Mesenchymal stem cell (in vitro differentiated cells and primary cell): ENCODE measurements at regions not wholly inside any gene's neighbourhood (a gene's known extent, or its start where the extent isn't known, plus 50 kb on each side); places are given as distances from the start of the nearest gene placed in this dataset.

Experiments
- DNase-seq: peaks from one replicate; pipeline ENCODE4 v3.0.0-alpha.2; 2013
- H2AFZ ChIP-seq: one replicate; pipeline ENCODE4 v1.6.1; 2013; ENCODE audit warnings: low read depth, mild to moderate bottlenecking, control low read depth, inconsistent platforms, low read length, moderate library complexity
- H2AK5ac ChIP-seq: 2 replicates; pipeline ENCODE4 v1.6.1; 2013; ENCODE audit warnings: low read length, moderate library complexity, mild to moderate bottlenecking, inconsistent platforms; ENCODE audit not compliant: severe bottlenecking
- H2BK120ac ChIP-seq: one replicate; pipeline ENCODE4 v1.6.1; 2013; ENCODE audit warnings: low read depth, mild to moderate bottlenecking, inconsistent platforms, low read length, moderate library complexity
- H2BK12ac ChIP-seq, 2 experiments: one replicate each; pipeline ENCODE4 v1.6.1; 2013; ENCODE audit warnings: inconsistent platforms in 2 of 2, low read length in 2 of 2, mild to moderate bottlenecking in 2 of 2, moderate library complexity in 2 of 2, control low read depth in 1 of 2
- H2BK15ac ChIP-seq: one replicate; pipeline ENCODE4 v1.6.1; 2013; ENCODE audit warnings: mild to moderate bottlenecking, low read depth, inconsistent platforms; ENCODE audit not compliant: poor library complexity, severe bottlenecking
- H2BK5ac ChIP-seq: 2 replicates; pipeline ENCODE4 v1.6.1; 2013; ENCODE audit warnings: low read depth, mild to moderate bottlenecking, low read length, control low read depth, inconsistent platforms; ENCODE audit not compliant: poor library complexity, severe bottlenecking
- H3K14ac ChIP-seq, 2 experiments: one replicate each; pipeline ENCODE4 v1.6.1; 2013; ENCODE audit warnings: inconsistent platforms in 2 of 2, low read length in 2 of 2, control low read depth in 1 of 2, mild to moderate bottlenecking in 1 of 2, moderate library complexity in 1 of 2
- H3K18ac ChIP-seq, 2 experiments: one replicate each; pipeline ENCODE4 v1.6.1; 2013; ENCODE audit warnings: inconsistent platforms in 2 of 2, low read length in 2 of 2, control low read depth in 1 of 2, low read depth in 1 of 2, mild to moderate bottlenecking in 1 of 2
- H3K23ac ChIP-seq, 2 experiments: one replicate each; pipeline ENCODE4 v1.6.1; 2013; ENCODE audit warnings: inconsistent platforms in 2 of 2, low read length in 2 of 2, mild to moderate bottlenecking in 2 of 2, moderate library complexity in 2 of 2, control low read depth in 1 of 2
- H3K27ac ChIP-seq: 2 replicates; pipeline ENCODE4 v1.5.1; 2013; ENCODE audit warnings: mild to moderate bottlenecking, moderate library complexity, low read length, control low read depth, inconsistent platforms; ENCODE audit not compliant: poor library complexity, severe bottlenecking
- H3K27me3 ChIP-seq, 2 experiments: 2 replicates each; pipeline versions ENCODE4 v1.6.1 to v1.7.0; 2013; ENCODE audit warnings: low read length in 2 of 2, mild to moderate bottlenecking in 2 of 2, moderate library complexity in 2 of 2, control low read depth in 1 of 2, inconsistent platforms in 1 of 2; ENCODE audit not compliant: control insufficient read depth in 1 of 2, insufficient read depth in 1 of 2
- H3K36me3 ChIP-seq, 2 experiments: 2 replicates each; pipeline versions ENCODE4 v1.6.1 to v1.7.0; 2013; ENCODE audit warnings: low read length in 2 of 2, control low read depth in 1 of 2, inconsistent platforms in 1 of 2, low read depth in 1 of 2, mild to moderate bottlenecking in 1 of 2; ENCODE audit not compliant: insufficient read depth in 2 of 2, control insufficient read depth in 1 of 2
- H3K4ac ChIP-seq, 2 experiments: one replicate each; pipeline ENCODE4 v1.6.1; 2013; ENCODE audit warnings: inconsistent platforms in 2 of 2, low read length in 2 of 2, mild to moderate bottlenecking in 2 of 2, moderate library complexity in 2 of 2, control low read depth in 1 of 2, low read depth in 1 of 2
- H3K4me1 ChIP-seq: 2 replicates; pipeline ENCODE4 v1.6.1; 2013; ENCODE audit warnings: low read depth, low read length, control low read depth; ENCODE audit not compliant: control insufficient read depth, insufficient read depth
- H3K4me2 ChIP-seq: 2 replicates; pipeline ENCODE4 v1.6.1; 2013; ENCODE audit warnings: low read length, mild to moderate bottlenecking, inconsistent platforms; ENCODE audit not compliant: poor library complexity, severe bottlenecking
- H3K4me3 ChIP-seq, 2 experiments: 2 replicates each; pipeline versions ENCODE4 v1.5.1 to v1.7.0; 2013; ENCODE audit warnings: low read length in 2 of 2, mild to moderate bottlenecking in 2 of 2, control low read depth in 1 of 2, low read depth in 1 of 2; ENCODE audit not compliant: insufficient read depth in 1 of 2
- H3K79me1 ChIP-seq: replicated peaks from 2 replicates; pipeline ENCODE4 v1.6.1; 2013; ENCODE audit warnings: mild to moderate bottlenecking, control low read depth, low read length, inconsistent platforms; ENCODE audit not compliant: poor library complexity, severe bottlenecking
- H3K9ac ChIP-seq: 2 replicates; pipeline ENCODE4 v1.7.0; 2013; ENCODE audit warnings: mild to moderate bottlenecking, low read length, moderate library complexity
- H3K9me3 ChIP-seq: 2 replicates; pipeline ENCODE4 v1.7.0; 2013; ENCODE audit warnings: mild to moderate bottlenecking, low read length; ENCODE audit not compliant: control insufficient read depth
- H4K8ac ChIP-seq: one replicate; pipeline ENCODE4 v1.6.1; 2013; ENCODE audit warnings: inconsistent platforms, mild to moderate bottlenecking, low read length, moderate library complexity
- H4K91ac ChIP-seq: one replicate; pipeline ENCODE4 v1.6.1; 2013; ENCODE audit warnings: mild to moderate bottlenecking, low read length, inconsistent platforms
- WGBS: methylation state at CpG from one replicate; pipeline ENCODE4 v1.1.7; 2013; ENCODE audit warnings: mixed read lengths; 5-methylcytosine and 5-hydroxymethylcytosine counted together

DNA sequence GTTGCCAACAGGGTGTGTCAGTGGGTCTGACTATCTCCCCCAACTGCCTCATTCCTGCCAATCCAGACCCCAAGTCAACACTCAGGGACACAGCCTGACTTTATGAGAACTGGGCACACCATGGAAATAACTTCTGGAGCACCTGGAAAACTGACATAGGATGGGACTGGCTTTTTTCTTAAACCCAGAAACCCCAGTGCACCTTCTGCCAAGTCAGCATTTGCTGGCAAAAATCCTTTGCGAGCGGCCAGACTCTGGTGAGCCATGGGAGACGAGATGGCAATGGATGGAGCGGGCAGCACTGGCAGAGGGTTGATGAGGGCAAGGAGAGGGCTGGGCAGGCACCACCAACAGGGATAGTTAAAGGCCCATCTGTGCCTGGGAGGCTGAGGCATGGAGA lies 114.4 kb upstream of the OSMR start:
- H3K27ac ChIP-seq = no peak overlapping the region
- no peaks in the 10 kb centered on the region for H3K36me3 ChIP-seq
- no peak overlapping the region for H3K9ac ChIP-seq
- 88% methylated on average over 4 of the region's 4 CpGs for WGBS
- H3K4me3 ChIP-seq = no peak overlapping the region
- H4K8ac ChIP-seq = no peak overlapping the region
- H2BK120ac ChIP-seq = peak overlapping the region; percentile 64
- peak overlapping the region; percentile 49 for H4K91ac ChIP-seq
- H3K4ac ChIP-seq = no peak overlapping the region
- no peaks in the 10 kb centered on the region for H3K9me3 ChIP-seq
- no peak overlapping the region for H2AK5ac ChIP-seq
- H2BK5ac ChIP-seq = no peak overlapping the region
- no peaks in the 10 kb centered on the region for H3K79me1 ChIP-seq
- peak overlapping the region in 1 of 2 experiments; percentile 70 for H3K23ac ChIP-seq
- H2AFZ ChIP-seq = no peak overlapping the region
- peaks cover 0 to 11% of the 10 kb centered on the region in 2 experiments for H3K27me3 ChIP-seq
- peak overlapping the region; percentile 47 to 61 for H2BK12ac ChIP-seq
- H3K18ac ChIP-seq = peak overlapping the region in 1 of 2 experiments; percentile 34
- no peak for DNase-seq
- no peak overlapping the region for H3K4me2 ChIP-seq
- H3K4me1 ChIP-seq = no peaks in the 10 kb centered on the region
- no peak overlapping the region for H2BK15ac ChIP-seq
- H3K14ac ChIP-seq = peak overlapping the region in 1 of 2 experiments; percentile 59

DNA sequence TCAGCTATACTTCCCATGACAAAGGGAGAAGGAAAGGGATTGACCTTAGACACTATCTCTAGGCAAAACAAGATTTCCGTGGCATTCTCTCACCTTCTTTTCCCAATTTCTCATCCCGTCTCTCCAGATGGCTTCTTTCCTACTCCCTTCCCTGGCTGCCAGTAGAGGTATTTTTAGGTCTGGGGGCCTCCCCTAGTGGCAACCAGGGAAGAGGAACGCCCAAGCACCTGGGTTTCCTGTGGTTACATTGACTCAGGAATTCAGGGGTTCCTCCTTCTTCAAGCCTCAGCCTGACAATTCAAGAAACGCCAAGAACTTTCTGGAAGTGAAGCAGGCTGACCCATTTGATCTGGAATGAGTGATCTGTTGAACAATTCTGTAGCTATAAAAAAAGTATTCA lies 111.5 kb upstream of the OSMR start:
- Histone ChIP-seq H2BK15ac (no peak overlapping the region), H3K9ac (no peak overlapping the region), H3K9me3 (no peaks in the 10 kb centered on the region), H3K18ac (no peak overlapping the region), H3K4me3 (no peak overlapping the region), H4K91ac (no peak overlapping the region), H3K23ac (no peak overlapping the region), H3K4me2 (no peak overlapping the region), H2BK5ac (no peak overlapping the region), H3K27ac (no peak overlapping the region), H3K36me3 (no peaks in the 10 kb centered on the region), H3K14ac (no peak overlapping the region), H3K27me3 (peaks cover 0 to 11% of the 10 kb centered on the region in 2 experiments), H2BK120ac (no peak overlapping the region), H3K79me1 (no peaks in the 10 kb centered on the region), H3K4ac (no peak overlapping the region), H4K8ac (no peak overlapping the region), H2BK12ac (no peak overlapping the region), H3K4me1 (no peaks in the 10 kb centered on the region), H2AK5ac (no peak overlapping the region), H2AFZ (no peak overlapping the region)
- 60% methylated on average over 3 of the region's 4 CpGs for WGBS
- DNase-seq = no peak

- H4K91ac ChIP-seq = no peak overlapping the region
- H3K9ac ChIP-seq = no peak overlapping the region
- no peak overlapping the region for H3K18ac ChIP-seq
- H3K9me3 ChIP-seq = no peaks in the 10 kb centered on the region
- H2AFZ ChIP-seq = no peak overlapping the region
- no peaks in the 10 kb centered on the region for H3K36me3 ChIP-seq
- no peak overlapping the region for H4K8ac ChIP-seq
- no peak for DNase-seq
- H2BK12ac ChIP-seq = no peak overlapping the region
- H3K23ac ChIP-seq = no peak overlapping the region
- H2BK5ac ChIP-seq = no peak overlapping the region
- no peak overlapping the region for H3K4me2 ChIP-seq
- H3K27ac ChIP-seq = no peak overlapping the region
- peaks cover 0 to 10% of the 10 kb centered on the region in 2 experiments for H3K27me3 ChIP-seq
- H2BK15ac ChIP-seq = no peak overlapping the region
- WGBS = 64% methylated on average over 2 of the region's 2 CpGs
- no peaks in the 10 kb centered on the region for H3K79me1 ChIP-seq
- no peaks in the 10 kb centered on the region for H3K4me1 ChIP-seq
- H3K14ac ChIP-seq = no peak overlapping the region
- H2BK120ac ChIP-seq = no peak overlapping the region
- H3K4me3 ChIP-seq = no peak overlapping the region
- no peak overlapping the region for H2AK5ac ChIP-seq
- H3K4ac ChIP-seq = no peak overlapping the region
These were observed 109.7 kb upstream of the OSMR start for GRCh38 chr5:38736089-38736488.

- 97% methylated on average over 6 of the region's 6 CpGs for WGBS
- no peak for DNase-seq
- Histone ChIP-seq H4K91ac (no peak overlapping the region), H4K8ac (no peak overlapping the region), H2BK12ac (no peak overlapping the region), H3K4ac (no peak overlapping the region), H3K4me2 (no peak overlapping the region), H3K23ac (no peak overlapping the region), H3K18ac (no peak overlapping the region), H3K4me3 (no peak overlapping the region), H3K79me1 (no peaks in the 10 kb centered on the region), H2AFZ (no peak overlapping the region), H2BK5ac (no peak overlapping the region), H3K4me1 (no peaks in the 10 kb centered on the region), H2BK120ac (no peak overlapping the region), H3K36me3 (no peaks in the 10 kb centered on the region), H3K14ac (no peak overlapping the region), H3K9me3 (peaks cover 6% of the 10 kb centered on the region), H3K27me3 (no peaks in the 10 kb centered on the region), H3K27ac (no peak overlapping the region), H3K9ac (no peak overlapping the region), H2AK5ac (no peak overlapping the region), H2BK15ac (peak overlapping the region; percentile 93)
These were observed 107.8 kb upstream of the OSMR start for GRCh38 chr5:38737976-38738375.
